ENCODE measurements at regions not wholly inside any gene's neighbourhood (a gene's known extent, or its start where the extent isn't known, plus 50 kb on each side); places are given as distances from the start of the nearest gene placed in this dataset.

GRCh38 chr7:24502135-24502488, 71.1 kb upstream of the PALS2 start:
- intact Hi-C loops (cut with DNase I): no loop called here
- no peak for DNase-seq (ENCODE audit: low spot score)

- intact Hi-C loops (cut with DNase I): no loop called here
These were observed 69.7 kb upstream of the PALS2 start for GRCh38 chr7:24503506-24503905.

GRCh38 chr7:24504040-24504439, 69.2 kb upstream of the PALS2 start:
- DNase-seq (ENCODE audit: low spot score): no peak
- intact Hi-C loops (cut with DNase I): no loop called here

More at GRCh38 chr7:24503506-24503905, 69.7 kb upstream of the PALS2 start:
- no peak for DNase-seq (ENCODE audit: low spot score)

GRCh38 chr7:24504836-24505235, 68.4 kb upstream of the PALS2 start:
- intact Hi-C loops (cut with DNase I): no loop called here
- no peak for DNase-seq (ENCODE audit: low spot score)

GRCh38 chr7:24505968-24506367, 67.3 kb upstream of the PALS2 start:
- DNase-seq (ENCODE audit: low spot score): no peak
- intact Hi-C loops (cut with DNase I): no loop called here

- DNase-seq (ENCODE audit: low spot score): no peak
- intact Hi-C loops (cut with DNase I): no loop called here
These were observed 64.9 kb upstream of the PALS2 start for GRCh38 chr7:24508316-24508715.

- intact Hi-C loops (cut with DNase I): no loop called here
- no peak for DNase-seq (ENCODE audit: low spot score)
These were observed 62.5 kb upstream of the PALS2 start for GRCh38 chr7:24510759-24511158.

- intact Hi-C loops (cut with DNase I): no loop called here
These were observed 56.1 kb upstream of the PALS2 start for GRCh38 chr7:24517166-24517565.

GRCh38 chr7:24521917-24522623, 51.2 kb upstream of the PALS2 start:
- intact Hi-C loops (cut with DNase I): no loop called here
- no peak for DNase-seq (ENCODE audit: low spot score)

More at GRCh38 chr7:24517166-24517565, 56.1 kb upstream of the PALS2 start:
- no peak for DNase-seq (ENCODE audit: low spot score)
